NCI-H146 treated with DMSO at 0.1 percent for 48 hours (cell line): ENCODE measurements at regions not wholly inside any gene's neighbourhood (a gene's known extent, or its start where the extent isn't known, plus 50 kb on each side); places are given as distances from the start of the nearest gene placed in this dataset.

Experiments
- DNase-seq: peaks from one replicate; lab custom pipeline; 2025; ENCODE audit not compliant: unreplicated experiment; lab: John Stamatoyannopoulos, UW

DNA sequence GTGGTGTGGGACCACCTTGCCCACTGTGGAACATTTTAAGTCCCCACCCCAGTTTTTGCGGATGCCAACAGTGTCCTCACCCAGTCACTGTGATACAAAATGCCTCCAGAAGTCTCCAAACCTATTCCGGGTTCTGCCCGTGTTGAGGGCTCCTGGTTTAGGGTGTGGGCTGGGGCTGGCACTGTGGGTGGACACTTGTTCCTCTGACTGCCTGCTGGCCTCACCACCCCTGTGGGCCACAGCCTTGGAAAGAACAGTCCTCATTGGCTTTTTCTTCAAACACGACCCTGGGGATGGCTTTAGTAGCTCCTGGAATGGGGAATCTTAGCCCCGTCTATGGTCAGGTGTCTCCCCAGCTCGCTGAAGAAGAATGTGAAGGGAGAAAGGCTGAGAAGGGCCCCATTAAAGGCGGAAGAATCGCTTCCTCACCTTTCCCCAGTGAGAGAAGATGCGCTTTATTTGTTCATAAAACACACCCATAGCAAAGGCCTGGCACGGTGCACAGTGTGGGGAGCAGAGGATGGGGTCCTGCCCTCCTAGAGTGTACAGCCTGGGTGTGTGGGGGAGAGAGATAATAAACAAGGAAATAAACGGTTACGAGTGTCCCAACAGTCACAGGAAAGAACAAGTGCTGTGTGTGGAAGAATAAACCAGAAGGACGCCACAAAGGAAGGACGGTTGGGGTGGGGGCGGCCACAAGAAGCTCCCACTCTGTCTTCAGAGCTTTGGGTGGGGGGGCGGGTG, 56.3 kb upstream of the SLC22A11 start:
- DNase-seq, result no peak

DNA sequence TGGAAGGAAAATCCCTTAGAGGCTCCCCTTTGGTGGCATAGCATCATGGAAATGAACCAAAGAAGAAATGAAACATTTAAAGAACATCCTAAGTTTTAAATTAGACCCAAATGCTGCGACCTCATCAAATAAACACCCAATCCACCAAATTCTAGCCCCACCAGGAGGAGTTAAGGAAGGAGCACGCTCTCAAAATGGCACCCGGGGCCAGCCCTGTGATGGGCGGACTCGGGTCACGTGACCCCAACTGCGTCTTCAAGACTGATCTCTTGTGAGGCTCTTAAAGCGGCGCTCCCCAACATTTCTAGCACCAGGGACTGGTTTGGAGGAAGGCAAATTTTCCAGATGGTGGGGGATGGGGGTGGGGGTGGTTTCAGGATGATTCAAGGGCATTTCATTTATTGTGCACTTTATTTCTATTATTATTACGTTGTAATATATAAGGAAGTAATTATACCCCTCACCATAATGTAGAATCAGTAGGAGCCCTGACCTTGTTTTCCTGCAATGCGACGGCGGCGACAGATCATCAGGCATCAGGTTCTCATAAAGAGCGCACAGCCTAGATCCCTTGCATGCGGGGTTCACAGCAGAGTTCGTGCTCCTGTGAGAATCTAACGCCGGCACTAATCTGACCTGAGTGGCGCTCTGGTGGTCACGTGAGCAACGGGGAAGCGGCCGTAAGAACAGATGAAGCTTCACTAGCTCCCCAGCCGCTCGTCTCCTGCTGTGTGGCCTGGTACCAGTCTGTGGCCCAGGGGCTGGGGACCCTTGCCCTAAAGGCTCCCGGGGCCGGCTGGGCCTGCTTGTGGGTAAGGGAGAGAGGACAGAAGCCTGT, 55.3 kb upstream of the SLC22A11 start:
- DNase-seq, result no peak

DNA sequence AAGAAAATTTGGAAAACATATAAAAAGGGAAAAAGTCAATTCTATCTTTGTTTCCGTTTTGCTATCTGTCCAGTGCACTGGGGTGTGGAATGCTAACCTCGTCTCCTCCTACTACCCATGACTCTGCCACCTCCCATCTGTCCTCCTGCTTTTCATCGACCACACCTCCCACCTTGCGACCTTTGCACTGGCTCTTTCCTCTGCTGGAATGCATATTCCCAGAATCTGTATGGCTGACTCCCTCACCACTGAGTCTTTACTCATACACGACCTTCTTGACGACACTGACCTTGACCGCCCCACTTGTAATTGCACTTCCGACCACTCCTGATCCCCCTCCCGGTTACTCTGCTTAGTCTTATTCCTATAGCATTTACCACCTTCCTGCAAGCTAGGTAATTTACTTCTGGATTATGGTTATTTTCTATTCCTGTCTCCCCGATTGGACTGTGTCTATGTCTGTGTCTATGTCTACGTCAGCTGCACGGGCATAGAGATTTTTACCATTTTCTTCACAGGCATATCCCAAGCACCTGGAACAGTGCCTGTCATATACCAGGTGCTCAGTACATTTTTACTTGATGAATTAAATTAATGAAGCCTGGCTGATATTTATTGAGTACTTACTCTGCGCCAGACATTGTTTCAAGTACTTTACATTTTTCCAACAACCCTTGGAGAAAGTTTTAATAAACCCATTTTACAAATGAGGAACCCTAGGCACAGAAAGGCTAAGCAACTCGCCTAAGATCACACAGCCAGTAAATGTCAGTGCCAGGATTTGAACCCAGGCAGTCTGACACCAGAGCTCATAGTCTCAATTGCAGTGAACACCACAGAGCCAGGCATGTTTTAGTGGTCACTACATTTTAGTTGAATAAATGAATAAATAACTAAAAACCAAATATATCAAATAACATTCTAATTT, 54.0 kb upstream of the SLC22A11 start:
- no peak for DNase-seq

DNA sequence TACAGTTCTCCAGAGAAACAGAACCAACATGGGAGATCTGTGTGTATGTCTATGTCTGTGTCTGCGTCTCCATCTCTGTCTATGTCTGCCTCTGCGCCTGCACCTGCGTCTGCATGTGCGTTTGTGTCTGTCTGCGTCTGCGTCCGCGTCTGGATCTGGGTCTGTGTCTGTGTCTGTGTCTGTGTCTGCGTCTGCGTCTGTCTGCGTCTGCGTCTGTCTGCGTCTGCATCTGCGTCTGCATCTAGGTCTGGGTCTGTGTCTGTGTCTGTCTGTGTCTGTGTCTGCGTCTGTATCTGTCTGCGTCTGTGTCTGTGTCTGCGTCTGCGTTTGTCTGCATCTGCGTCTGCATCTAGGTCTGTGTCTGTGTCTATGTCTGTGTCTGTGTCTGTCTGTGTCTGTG, 53.1 kb upstream of the SLC22A11 start:
- no peak for DNase-seq

DNA sequence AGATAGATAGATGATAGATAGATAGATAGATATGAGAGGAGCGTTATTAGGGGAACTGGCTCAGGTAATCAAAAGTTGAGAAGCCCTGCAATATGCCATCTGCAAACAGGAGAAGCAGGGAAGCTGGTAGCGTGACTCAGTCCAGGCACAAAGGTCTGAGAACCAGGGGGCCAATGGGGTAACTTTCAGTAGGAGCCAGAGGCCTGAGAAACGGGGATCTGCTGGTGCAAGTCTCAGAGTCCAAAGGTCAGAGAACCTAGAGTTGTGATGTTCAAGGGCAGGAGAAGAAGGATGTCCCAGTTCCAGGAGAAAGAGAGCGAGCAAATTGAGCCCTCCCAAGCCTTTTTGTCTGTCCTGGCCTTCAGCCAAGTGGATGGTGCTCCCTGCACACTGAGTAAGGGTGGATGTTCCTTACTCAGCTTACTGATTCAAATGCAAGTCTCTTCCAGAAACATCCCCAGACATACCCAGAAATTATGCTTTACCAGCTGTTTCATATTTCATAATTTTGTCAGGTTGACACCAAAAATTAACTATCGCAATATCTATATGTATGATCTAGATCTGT, 52.5 kb upstream of the SLC22A11 start:
- no peak for DNase-seq

DNA sequence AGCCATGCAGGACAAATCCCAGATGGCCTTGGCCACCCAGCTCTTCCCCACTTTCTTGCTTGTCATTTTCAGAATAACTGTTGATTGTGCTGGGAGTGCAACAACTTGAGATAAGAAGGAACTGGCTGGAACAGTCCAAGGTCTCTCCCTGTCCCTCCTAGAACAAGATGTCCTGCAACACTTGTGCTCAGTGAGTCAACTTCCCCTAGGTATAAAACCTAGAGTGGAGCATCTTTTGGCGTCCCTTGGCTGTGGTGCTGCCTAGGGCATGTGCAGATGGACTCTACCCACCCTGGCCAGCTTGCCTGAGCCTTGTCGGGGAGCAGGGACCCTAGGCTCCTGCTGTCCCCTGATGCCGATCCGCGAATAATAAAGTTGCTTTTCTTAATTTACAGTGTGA, 50.7 kb upstream of the SLC22A11 start:
- DNase-seq, result no peak
